Caco-2 (cell line): ENCODE measurements at regions not wholly inside any gene's neighbourhood (a gene's known extent, or its start where the extent isn't known, plus 50 kb on each side); places are given as distances from the start of the nearest gene placed in this dataset.
A peak's percentile ranks its signal among the peaks of the same experiment; 100 is the strongest.

Source experiments
- BruUV-seq: library from RNA; stranded (reverse); fragments of 400-500 nt; replicated peaks from 2 replicates; lab custom pipeline; 2021; lab: Mats Ljungman, UMichigan
- CTCF ChIA-PET: fragments of 300-600 bp; sonication (Branson Sonifier 250); formaldehyde crosslinking; loops from one replicate; lab custom pipeline; 2022; ENCODE audit warnings: antibody characterized with exemption; lab: Charles Lee
- POLR2A ChIA-PET: fragments of 300-600 bp; sonication (Branson Sonifier 250); formaldehyde crosslinking; loops from one replicate; lab custom pipeline; 2022; ENCODE audit warnings: antibody characterized with exemption; lab: Charles Lee
- DNase-seq, 2 experiments: peaks; one replicate each; pipeline versions ENCODE4 v3.0.0 to v3.0.0-alpha.2; 2020 to 2022
- H3K27me3 ChIP-seq: replicated peaks from 2 replicates; pipeline ENCODE4 v1.6.0; 2011; ENCODE audit warnings: low read length; ENCODE audit not compliant: control insufficient read depth, insufficient read depth
- H3K36me3 ChIP-seq: 2 replicates; pipeline ENCODE4 v1.5.1; 2011; ENCODE audit warnings: low read length; ENCODE audit not compliant: control insufficient read depth, insufficient read depth
- H3K4me1 ChIP-seq: fragments of 250-450 bp; sonication (Bioruptor Pico); 2 replicates; pipeline ENCODE4 v1.5.1; 2020; ENCODE audit warnings: mild to moderate bottlenecking
- H3K4me3 ChIP-seq: 2 replicates; pipeline ENCODE4 v1.5.1; 2011; ENCODE audit warnings: low read depth, mild to moderate bottlenecking, control low read depth, low read length
- H3K9me3 ChIP-seq: fragments of 250-450 bp; sonication (Bioruptor Pico); 2 replicates; pipeline ENCODE4 v1.5.1; 2020; ENCODE audit warnings: mild to moderate bottlenecking, moderate library complexity
- H3K27ac Mint-ChIP-seq: one replicate; pipeline ENCODE4 v1.8.0; 2022; ENCODE audit warnings: mixed read lengths; ENCODE audit not compliant: unreplicated experiment
- H3K27me3 Mint-ChIP-seq: one replicate; pipeline ENCODE4 v1.8.0; 2022; ENCODE audit warnings: mixed read lengths; ENCODE audit not compliant: insufficient read depth, unreplicated experiment
- H3K36me3 Mint-ChIP-seq: one replicate; pipeline ENCODE4 v1.8.0; 2022; ENCODE audit warnings: mild to moderate bottlenecking, mixed read lengths; ENCODE audit not compliant: insufficient read depth, unreplicated experiment
- H3K4me1 Mint-ChIP-seq: one replicate; pipeline ENCODE4 v1.8.0; 2022; ENCODE audit warnings: low read depth, mixed read lengths; ENCODE audit not compliant: unreplicated experiment
- H3K4me3 Mint-ChIP-seq: one replicate; pipeline ENCODE4 v1.8.0; 2022; ENCODE audit warnings: mild to moderate bottlenecking, moderate library complexity, mixed read lengths; ENCODE audit not compliant: unreplicated experiment
- H3K9me3 Mint-ChIP-seq: one replicate; pipeline ENCODE4 v1.8.0; 2022; ENCODE audit warnings: mixed read lengths; ENCODE audit not compliant: unreplicated experiment
- intact Hi-C: fragments of 100-400 bp; cut with micrococcal nuclease; formaldehyde crosslinking; loops from one replicate; pipeline ENCODE4 v1.10.0; 2022; ENCODE audit not compliant: unreplicated experiment
- TF ChIP-seq, protein P1 (sequence below), 2 experiments: fragments of 200-600 bp in 1 of 2; IDR thresholded peaks; 1 replicate in 1 of 2; 2 replicates in 1 of 2; pipeline versions ENCODE4 v1.5.1 to v1.8.0; 2011 to 2022; ENCODE audit warnings: antibody characterized with exemption in 1 of 2, control low read depth in 1 of 2, inconsistent platforms in 1 of 2, low read depth in 1 of 2, low read length in 1 of 2, mild to moderate bottlenecking in 1 of 2, moderate library complexity in 1 of 2; ENCODE audit not compliant: insufficient read depth in 1 of 2, severe bottlenecking in 1 of 2, unreplicated experiment in 1 of 2

DNA sequence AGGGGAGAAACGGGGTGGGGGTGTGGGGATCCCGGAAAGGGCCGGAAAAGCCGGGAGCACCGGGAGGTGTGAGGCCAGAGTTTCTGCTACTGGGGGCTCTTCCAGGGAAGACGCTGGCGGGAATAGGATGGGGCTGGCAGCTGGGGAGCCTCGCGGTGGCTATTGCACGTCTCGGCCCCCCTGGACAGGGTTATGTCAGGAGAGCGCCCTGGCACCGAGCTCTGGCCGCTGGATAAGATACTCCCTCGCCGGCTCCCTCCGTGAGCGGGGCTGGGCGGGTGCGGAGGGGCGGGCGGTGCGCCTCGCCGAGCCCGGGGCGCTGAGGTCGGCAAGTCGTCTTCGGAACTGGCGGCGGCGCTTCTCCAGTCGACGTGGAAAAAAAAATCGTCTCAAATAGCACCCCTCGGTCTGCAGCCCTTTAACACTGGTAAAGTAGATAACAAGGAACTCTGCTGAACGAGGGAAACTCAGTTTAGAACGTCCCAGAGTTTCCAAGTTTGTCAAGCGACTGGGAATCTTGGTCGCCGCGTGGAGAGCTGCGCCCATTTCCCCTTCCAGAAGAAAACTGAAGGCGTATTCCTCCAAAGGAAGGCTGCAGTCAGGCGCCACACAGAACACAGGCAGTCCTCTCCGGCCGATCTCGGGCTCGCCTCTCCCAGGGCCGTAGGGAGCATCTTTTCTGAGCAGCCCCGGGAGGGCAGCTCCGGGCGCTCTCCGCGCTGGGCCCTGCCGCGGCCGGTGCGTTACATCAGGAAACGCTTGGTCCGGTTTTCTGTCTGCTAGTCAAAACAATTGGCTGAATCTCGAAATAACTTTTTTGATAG, 115.1 kb downstream of the KCNRG start:
- BruUV-seq = no TSS peak
- TF ChIP-seq, protein P1, sequence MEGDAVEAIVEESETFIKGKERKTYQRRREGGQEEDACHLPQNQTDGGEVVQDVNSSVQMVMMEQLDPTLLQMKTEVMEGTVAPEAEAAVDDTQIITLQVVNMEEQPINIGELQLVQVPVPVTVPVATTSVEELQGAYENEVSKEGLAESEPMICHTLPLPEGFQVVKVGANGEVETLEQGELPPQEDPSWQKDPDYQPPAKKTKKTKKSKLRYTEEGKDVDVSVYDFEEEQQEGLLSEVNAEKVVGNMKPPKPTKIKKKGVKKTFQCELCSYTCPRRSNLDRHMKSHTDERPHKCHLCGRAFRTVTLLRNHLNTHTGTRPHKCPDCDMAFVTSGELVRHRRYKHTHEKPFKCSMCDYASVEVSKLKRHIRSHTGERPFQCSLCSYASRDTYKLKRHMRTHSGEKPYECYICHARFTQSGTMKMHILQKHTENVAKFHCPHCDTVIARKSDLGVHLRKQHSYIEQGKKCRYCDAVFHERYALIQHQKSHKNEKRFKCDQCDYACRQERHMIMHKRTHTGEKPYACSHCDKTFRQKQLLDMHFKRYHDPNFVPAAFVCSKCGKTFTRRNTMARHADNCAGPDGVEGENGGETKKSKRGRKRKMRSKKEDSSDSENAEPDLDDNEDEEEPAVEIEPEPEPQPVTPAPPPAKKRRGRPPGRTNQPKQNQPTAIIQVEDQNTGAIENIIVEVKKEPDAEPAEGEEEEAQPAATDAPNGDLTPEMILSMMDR (IDR thresholded peaks at IDR 0.05; ENCODE audit: insufficient read depth in 1 of 2, low read depth in 1 of 2, low read length in 1 of 2, severe bottlenecking in 1 of 2, unreplicated experiment in 1 of 2) = no peak
- Mint-ChIP-seq H3K4me3 (peak overlapping the region; percentile 84), H3K27me3 (no peaks in the 10 kb centered on the region), H3K9me3 (no peaks in the 10 kb centered on the region), H3K36me3 (peaks cover 8% of the 10 kb centered on the region), H3K27ac (no peak overlapping the region), H3K4me1 (peaks cover 8% of the 10 kb centered on the region)
- H3K4me1 ChIP-seq = peaks cover 12% of the 10 kb centered on the region
- intact Hi-C loops = loop anchor here (5.0 kb wide), 1 partner anchor 402 kb away; no protein-coding TSS in a partner anchor
- H3K9me3 ChIP-seq = no peaks in the 10 kb centered on the region
- no peaks in the 10 kb centered on the region for H3K27me3 ChIP-seq
- DNase-seq = peak; percentile 47 to 60
- no peaks in the 10 kb centered on the region for H3K36me3 ChIP-seq
- POLR2A ChIA-PET = interaction anchor here (0.5 kb wide), 1 partner anchor 264 kb away, joined by 3 read pairs; no protein-coding TSS in a partner anchor
- peak overlapping the region; percentile 40 for H3K4me3 ChIP-seq
- CTCF ChIA-PET = no interaction called here

DNA sequence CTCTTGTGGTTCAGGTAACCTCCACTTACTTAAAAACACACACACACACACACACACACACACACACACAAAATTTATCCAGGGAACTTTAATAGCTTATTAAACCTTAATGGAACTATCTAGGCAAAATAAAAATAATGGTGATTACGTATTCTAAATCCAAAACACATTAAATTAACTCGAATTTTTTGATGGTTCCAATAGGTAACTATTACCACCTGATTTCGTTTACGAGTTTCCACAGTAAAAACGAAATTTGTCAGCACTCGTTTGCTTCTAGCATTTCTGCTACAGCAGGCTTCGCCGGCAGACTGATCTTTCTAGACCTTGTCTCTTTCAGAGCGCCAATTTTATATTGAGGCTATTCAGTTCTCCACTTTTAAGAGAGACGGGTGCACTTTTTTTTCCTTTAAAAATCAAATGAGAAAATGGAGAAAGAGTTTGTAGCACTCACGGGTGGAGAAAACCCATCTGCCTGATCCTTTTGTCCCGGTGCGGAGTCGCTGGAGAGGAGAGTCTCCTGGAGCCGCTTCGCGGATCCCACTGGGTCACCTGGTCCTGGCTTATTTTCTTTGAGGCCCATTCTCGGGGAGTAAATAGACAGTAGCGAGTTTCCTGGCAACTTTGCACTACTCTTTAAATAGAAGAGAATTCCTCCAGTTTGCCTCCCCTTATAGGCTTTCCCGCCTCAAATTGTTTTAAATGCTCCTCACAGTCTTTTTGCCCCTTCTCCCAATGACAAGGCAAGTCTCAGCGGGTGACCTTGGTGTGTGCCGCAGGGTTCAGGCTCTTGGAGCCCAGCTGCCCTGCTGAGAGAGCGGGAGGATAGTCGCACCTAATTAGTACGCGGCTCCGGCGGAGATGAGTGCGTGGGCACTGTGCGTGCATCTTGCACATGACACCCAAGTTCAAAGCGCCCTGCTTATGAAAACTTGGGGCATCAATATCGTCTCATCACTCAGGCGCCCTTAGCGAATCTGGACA, 117.0 kb downstream of the KCNRG start:
- no peaks in the 10 kb centered on the region for H3K9me3 Mint-ChIP-seq
- TF ChIP-seq, protein P1 (IDR thresholded peaks at IDR 0.05; ENCODE audit: insufficient read depth in 1 of 2, low read depth in 1 of 2, low read length in 1 of 2, severe bottlenecking in 1 of 2, unreplicated experiment in 1 of 2) = no peak
- H3K4me3 Mint-ChIP-seq = no peak overlapping the region
- intact Hi-C loops = loop anchor here (5.0 kb wide), 1 partner anchor 400 kb away; no protein-coding TSS in a partner anchor
- no peaks in the 10 kb centered on the region for H3K27me3 ChIP-seq
- H3K36me3 Mint-ChIP-seq = no peaks in the 10 kb centered on the region
- no peak for DNase-seq
- no peaks in the 10 kb centered on the region for H3K9me3 ChIP-seq
- BruUV-seq = no TSS peak
- no peaks in the 10 kb centered on the region for H3K27me3 Mint-ChIP-seq
- H3K27ac Mint-ChIP-seq = no peak overlapping the region
- H3K4me1 Mint-ChIP-seq = no peaks in the 10 kb centered on the region
- H3K4me3 ChIP-seq = no peak overlapping the region
- ChIA-PET CTCF (no interaction called here), POLR2A (no interaction called here)
- 0 out of 2 replicates have a peak, but pooled peaks cover 6% of the 10 kb centered on the region for H3K4me1 ChIP-seq
- H3K36me3 ChIP-seq = no peaks in the 10 kb centered on the region

DNA sequence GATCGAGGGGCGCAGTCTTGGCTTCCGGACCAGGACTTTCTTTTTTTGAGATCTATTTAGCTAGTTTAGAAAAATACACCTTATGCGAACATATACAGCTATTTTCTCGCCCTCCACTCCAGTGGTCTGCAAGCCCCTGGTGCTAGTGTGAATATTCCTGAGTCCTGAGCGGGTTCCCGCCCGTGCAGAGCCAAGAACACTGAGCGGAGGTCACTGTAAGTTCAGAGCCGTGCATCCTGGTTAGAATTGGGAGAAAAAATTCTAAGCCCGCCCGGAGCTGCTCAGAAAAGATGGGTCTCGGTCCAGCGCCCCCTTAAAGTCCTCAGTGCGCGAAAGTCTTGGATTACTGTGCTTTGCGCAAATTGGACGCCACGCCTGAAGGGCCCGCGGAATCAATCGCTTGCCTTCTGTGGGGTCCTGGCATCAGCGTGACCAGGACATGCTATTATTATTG, 117.7 kb downstream of the KCNRG start:
- BruUV-seq = no TSS peak
- H3K27ac Mint-ChIP-seq = no peak overlapping the region
- POLR2A ChIA-PET = no interaction called here
- no peak overlapping the region for H3K4me3 ChIP-seq
- DNase-seq = no peak
- H3K27me3 ChIP-seq = no peaks in the 10 kb centered on the region
- no peak overlapping the region for H3K4me3 Mint-ChIP-seq
- TF ChIP-seq, protein P1 (IDR thresholded peaks at IDR 0.05; ENCODE audit: insufficient read depth in 1 of 2, low read depth in 1 of 2, low read length in 1 of 2, severe bottlenecking in 1 of 2, unreplicated experiment in 1 of 2) = no peak
- no peaks in the 10 kb centered on the region for H3K4me1 Mint-ChIP-seq
- 0 out of 2 replicates have a peak, but pooled peaks cover 6% of the 10 kb centered on the region for H3K4me1 ChIP-seq
- no peaks in the 10 kb centered on the region for H3K27me3 Mint-ChIP-seq
- CTCF ChIA-PET = no interaction called here
- intact Hi-C loops = loop anchor here (5.0 kb wide), 1 partner anchor 399 kb away; no protein-coding TSS in a partner anchor
- no peaks in the 10 kb centered on the region for H3K9me3 ChIP-seq
- no peaks in the 10 kb centered on the region for H3K36me3 ChIP-seq
- no peaks in the 10 kb centered on the region for H3K9me3 Mint-ChIP-seq
- no peaks in the 10 kb centered on the region for H3K36me3 Mint-ChIP-seq
